GM20431 (cell line): ENCODE measurements at regions not wholly inside any gene's neighbourhood (a gene's known extent, or its start where the extent isn't known, plus 50 kb on each side); places are given as distances from the start of the nearest gene placed in this dataset.

Experiments
- in situ Hi-C: fragments of 300-500 bp; cut with MseI, MboI; formaldehyde crosslinking; loops from one replicate; pipeline ENCODE4 v1.15.0; 2020; ENCODE audit warnings: low sequenced_read_pairs; ENCODE audit not compliant: unreplicated experiment

- in situ Hi-C loops = no loop called here
These were observed 71.0 kb downstream of the TMPRSS5 start for GRCh38 chr11:113634940-113635575.

GRCh38 chr11:113632981-113633380 is 73.1 kb downstream of the TMPRSS5 start:
- in situ Hi-C loops = no loop called here

GRCh38 chr11:113629562-113629961 is 76.5 kb downstream of the TMPRSS5 start:
- in situ Hi-C loops = no loop called here

GRCh38 chr11:113628912-113629311 is 77.2 kb downstream of the TMPRSS5 start:
- in situ Hi-C loops = no loop called here

- in situ Hi-C loops = no loop called here
These were observed 78.2 kb downstream of the TMPRSS5 start for GRCh38 chr11:113627946-113628345.

- in situ Hi-C loops = no loop called here
These were observed 78.8 kb downstream of the TMPRSS5 start for GRCh38 chr11:113627297-113627696.

GRCh38 chr11:113626736-113627135 is 79.4 kb downstream of the TMPRSS5 start:
- in situ Hi-C loops = no loop called here

- in situ Hi-C loops = no loop called here
These were observed 83.0 kb downstream of the TMPRSS5 start for GRCh38 chr11:113623114-113623513.

- in situ Hi-C loops = no loop called here
These were observed 87.7 kb downstream of the TMPRSS5 start for GRCh38 chr11:113618360-113618759.

- in situ Hi-C loops = no loop called here
These were observed 90.3 kb downstream of the TMPRSS5 start for GRCh38 chr11:113615773-113616172.

- in situ Hi-C loops = no loop called here
These were observed 91.0 kb downstream of the TMPRSS5 start for GRCh38 chr11:113615098-113615497.

- in situ Hi-C loops = no loop called here
These were observed 92.0 kb downstream of the TMPRSS5 start for GRCh38 chr11:113614097-113614496.

GRCh38 chr11:113613619-113614018 is 92.5 kb downstream of the TMPRSS5 start:
- in situ Hi-C loops = no loop called here

- in situ Hi-C loops = no loop called here
These were observed 101.9 kb downstream of the TMPRSS5 start for GRCh38 chr11:113604186-113604585.

GRCh38 chr11:113603277-113604059 is 102.6 kb downstream of the TMPRSS5 start:
- in situ Hi-C loops = no loop called here

GRCh38 chr11:113602483-113602882 is 103.6 kb downstream of the TMPRSS5 start:
- in situ Hi-C loops = no loop called here

GRCh38 chr11:113596658-113597057 is 109.5 kb downstream of the TMPRSS5 start:
- in situ Hi-C loops = no loop called here

- in situ Hi-C loops = no loop called here
These were observed 110.1 kb downstream of the TMPRSS5 start for GRCh38 chr11:113595810-113596594.

- in situ Hi-C loops = no loop called here
These were observed 112.3 kb downstream of the TMPRSS5 start for GRCh38 chr11:113593698-113594308.

GRCh38 chr11:113591117-113591516 is 115.0 kb downstream of the TMPRSS5 start:
- in situ Hi-C loops = no loop called here
